GM12878 (cell line): ENCODE measurements at regions not wholly inside any gene's neighbourhood (a gene's known extent, or its start where the extent isn't known, plus 50 kb on each side); places are given as distances from the start of the nearest gene placed in this dataset.

Experiments
- E2F4 ChIP-seq: IDR thresholded peaks from 2 replicates; pipeline ENCODE4 v1.6.1; 2012; ENCODE audit warnings: low read depth, low read length, improper control_type of control experiment
- ESRRA ChIP-seq: IDR thresholded peaks from 2 replicates; pipeline ENCODE4 v1.6.1; 2012; ENCODE audit warnings: mild to moderate bottlenecking, low read length, improper control_type of control experiment
- EZH2 ChIP-seq: IDR thresholded peaks from 2 replicates; pipeline ENCODE4 v1.6.1; 2012; ENCODE audit warnings: low read depth, mild to moderate bottlenecking, control low read depth, inconsistent platforms, low read length, borderline replicate concordance; ENCODE audit not compliant: control insufficient read depth
- POLR2A ChIP-seq: IDR thresholded peaks from 2 replicates; pipeline ENCODE4 v1.6.1; 2011; ENCODE audit warnings: low read depth, mild to moderate bottlenecking, low read length
- RAD21 ChIP-seq: IDR thresholded peaks from 2 replicates; pipeline ENCODE4 v1.6.1; 2011; ENCODE audit warnings: mild to moderate bottlenecking, low read depth, low read length, moderate library complexity; ENCODE audit not compliant: insufficient read depth
- RCOR1 ChIP-seq: conservative IDR thresholded peaks from 2 replicates; pipeline ENCODE4 v1.6.1; 2012; ENCODE audit warnings: low read depth, low read length, improper control_type of control experiment
- RFX5 ChIP-seq: IDR thresholded peaks from 2 replicates; pipeline ENCODE4 v1.6.1; 2011; ENCODE audit warnings: low read depth, low read length, improper control_type of control experiment
- SMARCA5 ChIP-seq: fragments of 450-650 bp; IDR thresholded peaks from 2 replicates; pipeline ENCODE4 v1.6.1; 2017; ENCODE audit warnings: mild to moderate bottlenecking
- ZSCAN29 ChIP-seq: fragments of 450-650 bp; IDR thresholded peaks from 2 replicates; pipeline ENCODE4 v1.6.1; 2017; ENCODE audit warnings: mild to moderate bottlenecking, moderate library complexity
- TF ChIP-seq, protein P1 (sequence below): IDR thresholded peaks from 2 replicates; pipeline ENCODE4 v1.6.1; 2011; ENCODE audit warnings: low read depth, low read length, improper control_type of control experiment, borderline replicate concordance
- TF ChIP-seq, protein P2 (sequence below), 3 experiments: IDR thresholded peaks in 2 of 3; conservative IDR thresholded peaks in 1 of 3; 2 replicates each; pipeline ENCODE4 v1.5.1; 2011; ENCODE audit warnings: low read depth in 3 of 3, low read length in 3 of 3, mild to moderate bottlenecking in 3 of 3, control low read depth in 2 of 3, moderate library complexity in 2 of 3, inconsistent platforms in 1 of 3, mixed read lengths in 1 of 3; ENCODE audit not compliant: control insufficient read depth in 2 of 3, insufficient read depth in 1 of 3; ENCODE audit errors: extremely low read depth in 1 of 3

- TF ChIP-seq POLR2A = no peak
- TF ChIP-seq, protein P1, sequence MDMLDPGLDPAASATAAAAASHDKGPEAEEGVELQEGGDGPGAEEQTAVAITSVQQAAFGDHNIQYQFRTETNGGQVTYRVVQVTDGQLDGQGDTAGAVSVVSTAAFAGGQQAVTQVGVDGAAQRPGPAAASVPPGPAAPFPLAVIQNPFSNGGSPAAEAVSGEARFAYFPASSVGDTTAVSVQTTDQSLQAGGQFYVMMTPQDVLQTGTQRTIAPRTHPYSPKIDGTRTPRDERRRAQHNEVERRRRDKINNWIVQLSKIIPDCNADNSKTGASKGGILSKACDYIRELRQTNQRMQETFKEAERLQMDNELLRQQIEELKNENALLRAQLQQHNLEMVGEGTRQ = no peak
- TF ChIP-seq, protein P2, sequence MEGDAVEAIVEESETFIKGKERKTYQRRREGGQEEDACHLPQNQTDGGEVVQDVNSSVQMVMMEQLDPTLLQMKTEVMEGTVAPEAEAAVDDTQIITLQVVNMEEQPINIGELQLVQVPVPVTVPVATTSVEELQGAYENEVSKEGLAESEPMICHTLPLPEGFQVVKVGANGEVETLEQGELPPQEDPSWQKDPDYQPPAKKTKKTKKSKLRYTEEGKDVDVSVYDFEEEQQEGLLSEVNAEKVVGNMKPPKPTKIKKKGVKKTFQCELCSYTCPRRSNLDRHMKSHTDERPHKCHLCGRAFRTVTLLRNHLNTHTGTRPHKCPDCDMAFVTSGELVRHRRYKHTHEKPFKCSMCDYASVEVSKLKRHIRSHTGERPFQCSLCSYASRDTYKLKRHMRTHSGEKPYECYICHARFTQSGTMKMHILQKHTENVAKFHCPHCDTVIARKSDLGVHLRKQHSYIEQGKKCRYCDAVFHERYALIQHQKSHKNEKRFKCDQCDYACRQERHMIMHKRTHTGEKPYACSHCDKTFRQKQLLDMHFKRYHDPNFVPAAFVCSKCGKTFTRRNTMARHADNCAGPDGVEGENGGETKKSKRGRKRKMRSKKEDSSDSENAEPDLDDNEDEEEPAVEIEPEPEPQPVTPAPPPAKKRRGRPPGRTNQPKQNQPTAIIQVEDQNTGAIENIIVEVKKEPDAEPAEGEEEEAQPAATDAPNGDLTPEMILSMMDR (IDR thresholded peaks at IDR 0.05 in 2 of 3, conservative IDR thresholded peaks at IDR 0.05 in 1 of 3; ENCODE audit: control insufficient read depth in 2 of 3, extremely low read depth in 1 of 3, insufficient read depth in 1 of 3, low read depth in 3 of 3, low read length in 3 of 3) = no peak
- TF ChIP-seq SMARCA5 = no peak
- no peak for TF ChIP-seq ESRRA
- no peak for TF ChIP-seq RFX5
- no peak for TF ChIP-seq RAD21
- TF ChIP-seq ZSCAN29 = no peak
- TF ChIP-seq E2F4 = no peak
- no peak for TF ChIP-seq RCOR1
- TF ChIP-seq EZH2 = no peak
Observed at GRCh38 chr6:112929641-112930040, 582.5 kb downstream of the RFPL4B start.
